GM21529 (cell line): ENCODE measurements at regions not wholly inside any gene's neighbourhood (a gene's known extent, or its start where the extent isn't known, plus 50 kb on each side); places are given as distances from the start of the nearest gene placed in this dataset.
A peak's percentile ranks its signal among the peaks of the same experiment; 100 is the strongest.
"Not testable (repeated sequence)": the region's sequence is repeated elsewhere in the genome, so short reads cannot be mapped to it uniquely, and the experiment has no call there.

Experiments
- ATAC-seq: cut with Tn5 transposase; IDR thresholded peaks from one replicate; pipeline ENCODE4 v1.9.1; 2021; ENCODE audit not compliant: unreplicated experiment

GRCh38 chr12:40431169-40431568, 206.4 kb downstream of the LRRK2 start:
- ATAC-seq: no peak

- no peak for ATAC-seq
Observed at GRCh38 chr12:40435251-40435650, 210.5 kb downstream of the LRRK2 start.

GRCh38 chr12:40435951-40436350, 211.2 kb downstream of the LRRK2 start:
- no peak for ATAC-seq

GRCh38 chr12:40436564-40436963, 211.8 kb downstream of the LRRK2 start:
- no peak for ATAC-seq

- ATAC-seq: no peak
Observed at GRCh38 chr12:40439771-40440492, 215.1 kb downstream of the LRRK2 start.

GRCh38 chr12:40444174-40444573, 219.4 kb downstream of the LRRK2 start:
- ATAC-seq: no peak

- ATAC-seq: peak; percentile 74
Observed at GRCh38 chr12:40446385-40446784, 221.6 kb downstream of the LRRK2 start.

- not testable (repeated sequence) for ATAC-seq
Observed at GRCh38 chr12:40448523-40448922, 223.7 kb downstream of the LRRK2 start.

- no peak for ATAC-seq
Observed at GRCh38 chr12:40451661-40452060, 226.9 kb downstream of the LRRK2 start.

- ATAC-seq: no peak
Observed at GRCh38 chr12:40464121-40464520, 228.1 kb upstream of the CNTN1 start.

GRCh38 chr12:40469736-40470135, 222.5 kb upstream of the CNTN1 start:
- ATAC-seq: no peak

- no peak for ATAC-seq
Observed at GRCh38 chr12:40473962-40474361, 218.3 kb upstream of the CNTN1 start.

GRCh38 chr12:40474630-40475029, 217.6 kb upstream of the CNTN1 start:
- ATAC-seq: no peak

GRCh38 chr12:40499856-40500255, 192.4 kb upstream of the CNTN1 start:
- ATAC-seq: no peak

GRCh38 chr12:40502322-40502721, 189.9 kb upstream of the CNTN1 start:
- ATAC-seq: peak; percentile 65

GRCh38 chr12:40505327-40505726, 186.9 kb upstream of the CNTN1 start:
- no peak for ATAC-seq

- ATAC-seq: no peak
Observed at GRCh38 chr12:40508421-40508820, 183.8 kb upstream of the CNTN1 start.

- ATAC-seq: no peak
Observed at GRCh38 chr12:40511341-40511740, 180.9 kb upstream of the CNTN1 start.

- no peak for ATAC-seq
Observed at GRCh38 chr12:40515041-40515816, 177.0 kb upstream of the CNTN1 start.

GRCh38 chr12:40522837-40523236, 169.4 kb upstream of the CNTN1 start:
- ATAC-seq: no peak

GRCh38 chr12:40525054-40525453, 167.2 kb upstream of the CNTN1 start:
- ATAC-seq: no peak

GRCh38 chr12:40534828-40535227, 157.4 kb upstream of the CNTN1 start:
- ATAC-seq: no peak
